ENCODE measurements at regions not wholly inside any gene's neighbourhood (a gene's known extent, or its start where the extent isn't known, plus 50 kb on each side); places are given as distances from the start of the nearest gene placed in this dataset.

GRCh38 chr12:71008616-71009015 lies 88.1 kb upstream of the PTPRR start:
- TF ChIP-seq TCF12 (IDR thresholded peaks at IDR 0.05; ENCODE audit: low read depth) (no peak), EGR1 (IDR thresholded peaks at IDR 0.05) (no peak), ZBTB7A (IDR thresholded peaks at IDR 0.05; ENCODE audit: low read depth) (no peak), USF1 (IDR thresholded peaks at IDR 0.05) (no peak), RAD21 (IDR thresholded peaks at IDR 0.05; ENCODE audit: low read depth) (no peak), REST (IDR thresholded peaks at IDR 0.05; ENCODE audit: low read depth) (no peak), TAF1 (IDR thresholded peaks at IDR 0.05; ENCODE audit: low read depth) (no peak), CREB1 (IDR thresholded peaks at IDR 0.05; ENCODE audit: low read depth) (no peak), TEAD4 (IDR thresholded peaks at IDR 0.05) (no peak), NFIC (IDR thresholded peaks at IDR 0.05) (no peak), CEBPB (IDR thresholded peaks at IDR 0.05) (no peak), EP300 (IDR thresholded peaks at IDR 0.05; ENCODE audit: borderline replicate concordance) (no peak), MAX (IDR thresholded peaks at IDR 0.05) (no peak), FOXM1 (IDR thresholded peaks at IDR 0.05; ENCODE audit: borderline replicate concordance, low read depth) (no peak), YY1 (IDR thresholded peaks at IDR 0.05; ENCODE audit: low read depth) (no peak)

GRCh38 chr12:71007781-71008404 lies 87.4 kb upstream of the PTPRR start:
- TF ChIP-seq TCF12 (IDR thresholded peaks at IDR 0.05; ENCODE audit: low read depth): no peak
- no peak for TF ChIP-seq FOXM1 (IDR thresholded peaks at IDR 0.05; ENCODE audit: borderline replicate concordance, low read depth)
- no peak for TF ChIP-seq REST (IDR thresholded peaks at IDR 0.05; ENCODE audit: low read depth)
- TF ChIP-seq TAF1 (IDR thresholded peaks at IDR 0.05; ENCODE audit: low read depth): no peak
- no peak for TF ChIP-seq YY1 (IDR thresholded peaks at IDR 0.05; ENCODE audit: low read depth)
- TF ChIP-seq USF1 (IDR thresholded peaks at IDR 0.05): no peak
- TF ChIP-seq NFIC (IDR thresholded peaks at IDR 0.05): no peak
- TF ChIP-seq TEAD4 (IDR thresholded peaks at IDR 0.05): no peak
- no peak for TF ChIP-seq RAD21 (IDR thresholded peaks at IDR 0.05; ENCODE audit: low read depth)
- no peak for TF ChIP-seq CREB1 (IDR thresholded peaks at IDR 0.05; ENCODE audit: low read depth)
- no peak for TF ChIP-seq EGR1 (IDR thresholded peaks at IDR 0.05)
- TF ChIP-seq EP300 (IDR thresholded peaks at IDR 0.05; ENCODE audit: borderline replicate concordance): no peak
- no peak for TF ChIP-seq CEBPB (IDR thresholded peaks at IDR 0.05)
- no peak for TF ChIP-seq MAX (IDR thresholded peaks at IDR 0.05)
- TF ChIP-seq ZBTB7A (IDR thresholded peaks at IDR 0.05; ENCODE audit: low read depth): no peak

- TF ChIP-seq TEAD4 (IDR thresholded peaks at IDR 0.05): no peak
- TF ChIP-seq RAD21 (IDR thresholded peaks at IDR 0.05; ENCODE audit: low read depth): no peak
- TF ChIP-seq USF1 (IDR thresholded peaks at IDR 0.05): no peak
- no peak for TF ChIP-seq MAX (IDR thresholded peaks at IDR 0.05)
- TF ChIP-seq ZBTB7A (IDR thresholded peaks at IDR 0.05; ENCODE audit: low read depth): no peak
- TF ChIP-seq CREB1 (IDR thresholded peaks at IDR 0.05; ENCODE audit: low read depth): no peak
Observed at GRCh38 chr12:71007020-71007419, 86.5 kb upstream of the PTPRR start.

GRCh38 chr12:71005166-71005565 lies 84.6 kb upstream of the PTPRR start:
- TF ChIP-seq ZBTB7A (IDR thresholded peaks at IDR 0.05; ENCODE audit: low read depth): no peak
- no peak for TF ChIP-seq EGR1 (IDR thresholded peaks at IDR 0.05)
- TF ChIP-seq MAX (IDR thresholded peaks at IDR 0.05): no peak
- TF ChIP-seq TEAD4 (IDR thresholded peaks at IDR 0.05): no peak
- no peak for TF ChIP-seq RAD21 (IDR thresholded peaks at IDR 0.05; ENCODE audit: low read depth)
- no peak for TF ChIP-seq YY1 (IDR thresholded peaks at IDR 0.05; ENCODE audit: low read depth)
- TF ChIP-seq CEBPB (IDR thresholded peaks at IDR 0.05): no peak
- TF ChIP-seq REST (IDR thresholded peaks at IDR 0.05; ENCODE audit: low read depth): no peak
- no peak for TF ChIP-seq CREB1 (IDR thresholded peaks at IDR 0.05; ENCODE audit: low read depth)
- TF ChIP-seq FOXM1 (IDR thresholded peaks at IDR 0.05; ENCODE audit: borderline replicate concordance, low read depth): no peak
- TF ChIP-seq EP300 (IDR thresholded peaks at IDR 0.05; ENCODE audit: borderline replicate concordance): no peak
- TF ChIP-seq NFIC (IDR thresholded peaks at IDR 0.05): no peak
- TF ChIP-seq USF1 (IDR thresholded peaks at IDR 0.05): no peak
- TF ChIP-seq TCF12 (IDR thresholded peaks at IDR 0.05; ENCODE audit: low read depth): no peak
- no peak for TF ChIP-seq TAF1 (IDR thresholded peaks at IDR 0.05; ENCODE audit: low read depth)

Measured in Ishikawa (cell line).